HEK293T (cell line): ENCODE measurements at regions not wholly inside any gene's neighbourhood (a gene's known extent, or its start where the extent isn't known, plus 50 kb on each side); places are given as distances from the start of the nearest gene placed in this dataset.

Experiments used
- BHLHE40 ChIP-seq: fragments of 450-650 bp; IDR thresholded peaks from 2 replicates; pipeline ENCODE4 v1.6.1; 2016; ENCODE audit warnings: mild to moderate bottlenecking, moderate library complexity, borderline replicate concordance
- NFRKB ChIP-seq: fragments of 450-650 bp; IDR thresholded peaks from 2 replicates; pipeline ENCODE4 v1.6.1; 2016; ENCODE audit warnings: mild to moderate bottlenecking, moderate library complexity
- TARDBP ChIP-seq: fragments of 450-650 bp; IDR thresholded peaks from 2 replicates; pipeline ENCODE4 v1.6.1; 2016
- TF ChIP-seq, protein P1 (sequence below): fragments of 450-650 bp; IDR thresholded peaks from 2 replicates; pipeline ENCODE4 v1.6.1; 2016

DNA sequence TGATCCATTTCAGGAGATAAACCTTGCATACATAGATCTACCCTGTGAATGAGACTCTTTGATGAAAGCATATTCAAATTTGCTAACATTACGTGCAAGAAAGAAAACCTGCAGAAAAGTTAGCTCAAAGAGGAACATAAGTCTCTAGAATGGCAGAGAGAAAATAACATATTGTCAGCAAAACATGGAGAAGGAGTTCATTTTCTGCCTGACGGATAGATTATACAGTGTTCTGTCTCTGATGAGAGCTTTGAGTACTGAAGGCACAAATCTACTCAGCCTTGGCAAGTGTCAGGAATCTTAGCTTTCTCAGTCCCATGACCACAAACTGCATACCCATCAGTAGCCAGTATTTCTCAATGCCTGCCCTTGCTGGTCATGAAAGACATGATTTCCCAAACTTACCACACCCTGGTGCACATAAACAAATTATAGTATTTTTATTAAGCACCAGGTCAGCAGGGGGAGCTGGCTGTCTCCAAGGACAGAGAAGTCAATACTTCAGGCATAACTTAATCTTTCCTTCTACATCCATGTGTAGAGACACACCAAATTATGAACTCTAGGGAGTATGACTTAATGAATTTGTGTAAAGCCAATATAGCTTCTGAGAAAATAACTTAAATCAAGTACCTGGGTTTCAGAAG lies 401.2 kb upstream of the SOX11 start:
- TF ChIP-seq NFRKB (no peak), BHLHE40 (no peak), TARDBP (no peak)
- TF ChIP-seq, protein P1, sequence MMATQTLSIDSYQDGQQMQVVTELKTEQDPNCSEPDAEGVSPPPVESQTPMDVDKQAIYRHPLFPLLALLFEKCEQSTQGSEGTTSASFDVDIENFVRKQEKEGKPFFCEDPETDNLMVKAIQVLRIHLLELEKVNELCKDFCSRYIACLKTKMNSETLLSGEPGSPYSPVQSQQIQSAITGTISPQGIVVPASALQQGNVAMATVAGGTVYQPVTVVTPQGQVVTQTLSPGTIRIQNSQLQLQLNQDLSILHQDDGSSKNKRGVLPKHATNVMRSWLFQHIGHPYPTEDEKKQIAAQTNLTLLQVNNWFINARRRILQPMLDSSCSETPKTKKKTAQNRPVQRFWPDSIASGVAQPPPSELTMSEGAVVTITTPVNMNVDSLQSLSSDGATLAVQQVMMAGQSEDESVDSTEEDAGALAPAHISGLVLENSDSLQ, result no peak
